NCI-H2107 treated with DMSO at 0.1 percent for 48 hours (cell line): ENCODE measurements at regions not wholly inside any gene's neighbourhood (a gene's known extent, or its start where the extent isn't known, plus 50 kb on each side); places are given as distances from the start of the nearest gene placed in this dataset.

Experiments
- DNase-seq: peaks from one replicate; lab custom pipeline; 2025; ENCODE audit not compliant: unreplicated experiment; lab: John Stamatoyannopoulos, UW

GRCh38 chr16:9407206-9407758 is 315.8 kb downstream of the HAPSTR1 start:
- DNase-seq: no peak

- DNase-seq: no peak
Observed at GRCh38 chr16:9408297-9408878, 316.9 kb downstream of the HAPSTR1 start.

GRCh38 chr16:9409560-9410493 is 318.4 kb downstream of the HAPSTR1 start:
- no peak for DNase-seq

GRCh38 chr16:9411426-9411825 is 320.0 kb downstream of the HAPSTR1 start:
- no peak for DNase-seq

GRCh38 chr16:9412031-9412914 is 320.8 kb downstream of the HAPSTR1 start:
- no peak for DNase-seq

- DNase-seq: no peak
Observed at GRCh38 chr16:9412915-9413264, 321.4 kb downstream of the HAPSTR1 start.

- no peak for DNase-seq
Observed at GRCh38 chr16:9415545-9415944, 324.1 kb downstream of the HAPSTR1 start.

- no peak for DNase-seq
Observed at GRCh38 chr16:9417898-9418297, 326.5 kb downstream of the HAPSTR1 start.

GRCh38 chr16:9419161-9419560 is 327.7 kb downstream of the HAPSTR1 start:
- DNase-seq: no peak

GRCh38 chr16:9422762-9423513 is 331.5 kb downstream of the HAPSTR1 start:
- DNase-seq: no peak

GRCh38 chr16:9425236-9425635 is 333.8 kb downstream of the HAPSTR1 start:
- DNase-seq: no peak

GRCh38 chr16:9428355-9429005 is 337.0 kb downstream of the HAPSTR1 start:
- DNase-seq: no peak

- no peak for DNase-seq
Observed at GRCh38 chr16:9429646-9430330, 338.3 kb downstream of the HAPSTR1 start.

GRCh38 chr16:9434659-9435058 is 343.2 kb downstream of the HAPSTR1 start:
- DNase-seq: no peak

GRCh38 chr16:9436175-9436574 is 344.7 kb downstream of the HAPSTR1 start:
- no peak for DNase-seq

GRCh38 chr16:9437115-9437514 is 345.7 kb downstream of the HAPSTR1 start:
- no peak for DNase-seq

- DNase-seq: no peak
Observed at GRCh38 chr16:9438991-9439390, 347.5 kb downstream of the HAPSTR1 start.

GRCh38 chr16:9441012-9441411 is 349.6 kb downstream of the HAPSTR1 start:
- no peak for DNase-seq

GRCh38 chr16:9443864-9444263 is 352.4 kb downstream of the HAPSTR1 start:
- no peak for DNase-seq
